NCI-H2196 treated with DMSO at 0.1 percent for 48 hours (cell line): ENCODE measurements at regions not wholly inside any gene's neighbourhood (a gene's known extent, or its start where the extent isn't known, plus 50 kb on each side); places are given as distances from the start of the nearest gene placed in this dataset.

Experiments
- DNase-seq: peaks from one replicate; lab custom pipeline; 2025; ENCODE audit not compliant: unreplicated experiment; lab: John Stamatoyannopoulos, UW

- DNase-seq, result no peak
Measured at GRCh38 chr2:150789376-150789905, 302.0 kb upstream of the RND3 start.

- no peak for DNase-seq
Measured at GRCh38 chr2:150788426-150789140, 301.1 kb upstream of the RND3 start.

GRCh38 chr2:150787353-150788093 is 300.1 kb upstream of the RND3 start:
- DNase-seq, result no peak

- no peak for DNase-seq
Measured at GRCh38 chr2:150784389-150784788, 296.9 kb upstream of the RND3 start.

- DNase-seq, result no peak
Measured at GRCh38 chr2:150783896-150784295, 296.4 kb upstream of the RND3 start.

- DNase-seq, result no peak
Measured at GRCh38 chr2:150783015-150783414, 295.5 kb upstream of the RND3 start.

- DNase-seq, result no peak
Measured at GRCh38 chr2:150782613-150783012, 295.1 kb upstream of the RND3 start.

GRCh38 chr2:150781142-150781541 is 293.7 kb upstream of the RND3 start:
- no peak for DNase-seq

- no peak for DNase-seq
Measured at GRCh38 chr2:150778828-150779227, 291.4 kb upstream of the RND3 start.

- no peak for DNase-seq
Measured at GRCh38 chr2:150769421-150769820, 282.0 kb upstream of the RND3 start.

- DNase-seq, result no peak
Measured at GRCh38 chr2:150767991-150768746, 280.7 kb upstream of the RND3 start.

- no peak for DNase-seq
Measured at GRCh38 chr2:150762571-150762970, 275.1 kb upstream of the RND3 start.

GRCh38 chr2:150759531-150759930 is 272.1 kb upstream of the RND3 start:
- no peak for DNase-seq

GRCh38 chr2:150759106-150759505 is 271.6 kb upstream of the RND3 start:
- DNase-seq, result no peak

GRCh38 chr2:150752229-150752628 is 264.8 kb upstream of the RND3 start:
- no peak for DNase-seq

GRCh38 chr2:150750720-150751119 is 263.3 kb upstream of the RND3 start:
- no peak for DNase-seq

GRCh38 chr2:150742094-150742493 is 254.6 kb upstream of the RND3 start:
- DNase-seq, result no peak

GRCh38 chr2:150735894-150736498 is 248.5 kb upstream of the RND3 start:
- DNase-seq, result no peak

- no peak for DNase-seq
Measured at GRCh38 chr2:150733051-150733618, 245.7 kb upstream of the RND3 start.

GRCh38 chr2:150732491-150732890 is 245.0 kb upstream of the RND3 start:
- no peak for DNase-seq

GRCh38 chr2:150732064-150732463 is 244.6 kb upstream of the RND3 start:
- no peak for DNase-seq
